AG10803 (cell line): ENCODE measurements at regions not wholly inside any gene's neighbourhood (a gene's known extent, or its start where the extent isn't known, plus 50 kb on each side); places are given as distances from the start of the nearest gene placed in this dataset.
"Not testable (repeated sequence)": the region's sequence is repeated elsewhere in the genome, so short reads cannot be mapped to it uniquely, and the experiment has no call there.

Experiments used
- DNase-seq: peaks from one replicate; pipeline ENCODE4 v3.0.0; 2010; ENCODE audit warnings: low read depth
- H3K4me3 ChIP-seq: 2 replicates; pipeline ENCODE4 v1.5.1; 2011; ENCODE audit warnings: mild to moderate bottlenecking, low read length, control low read depth
- CTCF ChIP-seq: conservative IDR thresholded peaks from 2 replicates; pipeline ENCODE4 v1.5.1; 2011; ENCODE audit warnings: mild to moderate bottlenecking, low read length, control low read depth, inconsistent platforms

GRCh38 chr5:111826064-111826463 is 69.1 kb upstream of the NREP start:
- no peak overlapping the region for H3K4me3 ChIP-seq
- DNase-seq = no peak
- TF ChIP-seq CTCF = no peak

GRCh38 chr5:111820072-111820471 is 63.1 kb upstream of the NREP start:
- no peak for DNase-seq
- TF ChIP-seq CTCF = no peak
- no peak overlapping the region for H3K4me3 ChIP-seq

GRCh38 chr5:111819028-111819427 is 62.0 kb upstream of the NREP start:
- not testable (repeated sequence) for H3K4me3 ChIP-seq, DNase-seq

- no peak for TF ChIP-seq CTCF
- DNase-seq = no peak
- no peak overlapping the region for H3K4me3 ChIP-seq
Observed at GRCh38 chr5:111813537-111813936, 56.5 kb upstream of the NREP start.

GRCh38 chr5:111810112-111810511 is 53.1 kb upstream of the NREP start:
- H3K4me3 ChIP-seq = no peak overlapping the region
- no peak for TF ChIP-seq CTCF
- DNase-seq = no peak
